ENCODE measurements at regions not wholly inside any gene's neighbourhood (a gene's known extent, or its start where the extent isn't known, plus 50 kb on each side); places are given as distances from the start of the nearest gene placed in this dataset.
A peak's percentile ranks its signal among the peaks of the same experiment; 100 is the strongest.

DNA sequence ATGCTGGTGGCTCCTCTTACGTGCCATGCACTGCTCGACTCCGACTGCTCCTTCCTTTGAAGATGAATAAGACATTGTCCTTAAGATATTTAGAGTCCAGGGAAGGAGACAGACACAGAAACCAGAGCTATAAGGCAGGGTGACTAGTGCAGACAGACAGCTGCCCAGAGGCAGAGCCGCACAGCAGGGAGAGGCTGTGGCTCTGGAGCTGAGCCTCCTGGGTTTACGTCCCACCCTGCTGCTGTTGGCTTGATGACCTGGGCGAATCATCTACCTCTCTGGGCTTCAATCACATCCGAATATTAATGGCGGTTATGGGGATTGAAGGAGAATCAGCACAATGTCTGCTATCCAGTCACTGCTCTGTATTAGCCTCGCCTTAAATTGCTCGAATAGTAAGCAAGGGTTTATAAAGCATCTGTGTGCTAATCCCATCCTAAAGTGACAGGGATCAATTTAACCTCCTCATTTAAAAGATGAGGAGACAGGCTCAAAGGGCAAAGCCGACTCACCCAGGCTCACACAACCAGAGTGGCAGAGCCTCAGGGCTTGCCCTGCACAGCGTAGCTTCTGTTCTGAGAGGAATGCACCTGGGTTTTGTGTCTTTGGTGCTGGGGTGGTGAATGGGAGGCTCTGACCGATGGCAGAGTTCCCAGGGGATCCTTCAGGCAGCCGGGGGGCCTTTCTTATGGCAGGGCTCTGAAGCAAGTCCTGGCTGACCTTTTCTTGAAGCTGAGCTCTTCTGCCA is 284.1 kb downstream of the MYCN start:
- Mint-ChIP-seq H3K4me1 (peaks cover 63% of the 10 kb centered on the region), H3K4me3 (peak overlapping the region; percentile 61), H3K36me3 (ENCODE audit: low read depth) (peaks cover 5% of the 10 kb centered on the region), H3K27me3 (ENCODE audit: low read depth) (no peaks in the 10 kb centered on the region), H3K27ac (ENCODE audit: unreplicated experiment) (peak overlapping the region; percentile 75), H3K9me3 (peaks cover 11% of the 10 kb centered on the region)
- DNase-seq (ENCODE audit: low read depth, low spot score) = no peak
- TF ChIP-seq, protein P1, sequence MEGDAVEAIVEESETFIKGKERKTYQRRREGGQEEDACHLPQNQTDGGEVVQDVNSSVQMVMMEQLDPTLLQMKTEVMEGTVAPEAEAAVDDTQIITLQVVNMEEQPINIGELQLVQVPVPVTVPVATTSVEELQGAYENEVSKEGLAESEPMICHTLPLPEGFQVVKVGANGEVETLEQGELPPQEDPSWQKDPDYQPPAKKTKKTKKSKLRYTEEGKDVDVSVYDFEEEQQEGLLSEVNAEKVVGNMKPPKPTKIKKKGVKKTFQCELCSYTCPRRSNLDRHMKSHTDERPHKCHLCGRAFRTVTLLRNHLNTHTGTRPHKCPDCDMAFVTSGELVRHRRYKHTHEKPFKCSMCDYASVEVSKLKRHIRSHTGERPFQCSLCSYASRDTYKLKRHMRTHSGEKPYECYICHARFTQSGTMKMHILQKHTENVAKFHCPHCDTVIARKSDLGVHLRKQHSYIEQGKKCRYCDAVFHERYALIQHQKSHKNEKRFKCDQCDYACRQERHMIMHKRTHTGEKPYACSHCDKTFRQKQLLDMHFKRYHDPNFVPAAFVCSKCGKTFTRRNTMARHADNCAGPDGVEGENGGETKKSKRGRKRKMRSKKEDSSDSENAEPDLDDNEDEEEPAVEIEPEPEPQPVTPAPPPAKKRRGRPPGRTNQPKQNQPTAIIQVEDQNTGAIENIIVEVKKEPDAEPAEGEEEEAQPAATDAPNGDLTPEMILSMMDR (conservative IDR thresholded peaks at IDR 0.05) = no peak

DNA sequence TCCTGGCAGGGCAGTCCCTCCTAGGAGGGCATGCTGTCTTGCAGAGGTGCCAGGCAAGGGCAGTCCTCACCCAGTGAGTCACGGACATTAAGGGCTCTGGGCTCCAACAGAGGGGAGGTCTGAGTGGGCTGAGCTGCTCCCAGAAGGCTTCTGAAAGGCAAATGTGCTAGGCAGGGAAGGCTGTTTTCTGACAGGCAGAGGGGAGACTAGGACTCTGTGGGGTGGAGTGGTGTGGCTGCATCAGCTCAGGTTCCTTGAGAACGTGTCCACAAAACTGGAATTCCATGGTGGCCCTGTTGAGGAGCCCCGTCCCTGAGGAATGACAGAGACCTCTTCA is 283.5 kb downstream of the MYCN start:
- peaks cover 11% of the 10 kb centered on the region for H3K9me3 Mint-ChIP-seq
- H3K4me3 Mint-ChIP-seq = peak overlapping the region; percentile 61
- H3K27me3 Mint-ChIP-seq (ENCODE audit: low read depth) = no peaks in the 10 kb centered on the region
- TF ChIP-seq, protein P1 (conservative IDR thresholded peaks at IDR 0.05) = no peak
- H3K4me1 Mint-ChIP-seq = peaks cover 64% of the 10 kb centered on the region
- H3K27ac Mint-ChIP-seq (ENCODE audit: unreplicated experiment) = peak overlapping the region; percentile 75
- peaks cover 5% of the 10 kb centered on the region for H3K36me3 Mint-ChIP-seq (ENCODE audit: low read depth)
- no peak for DNase-seq (ENCODE audit: low read depth, low spot score)

DNA sequence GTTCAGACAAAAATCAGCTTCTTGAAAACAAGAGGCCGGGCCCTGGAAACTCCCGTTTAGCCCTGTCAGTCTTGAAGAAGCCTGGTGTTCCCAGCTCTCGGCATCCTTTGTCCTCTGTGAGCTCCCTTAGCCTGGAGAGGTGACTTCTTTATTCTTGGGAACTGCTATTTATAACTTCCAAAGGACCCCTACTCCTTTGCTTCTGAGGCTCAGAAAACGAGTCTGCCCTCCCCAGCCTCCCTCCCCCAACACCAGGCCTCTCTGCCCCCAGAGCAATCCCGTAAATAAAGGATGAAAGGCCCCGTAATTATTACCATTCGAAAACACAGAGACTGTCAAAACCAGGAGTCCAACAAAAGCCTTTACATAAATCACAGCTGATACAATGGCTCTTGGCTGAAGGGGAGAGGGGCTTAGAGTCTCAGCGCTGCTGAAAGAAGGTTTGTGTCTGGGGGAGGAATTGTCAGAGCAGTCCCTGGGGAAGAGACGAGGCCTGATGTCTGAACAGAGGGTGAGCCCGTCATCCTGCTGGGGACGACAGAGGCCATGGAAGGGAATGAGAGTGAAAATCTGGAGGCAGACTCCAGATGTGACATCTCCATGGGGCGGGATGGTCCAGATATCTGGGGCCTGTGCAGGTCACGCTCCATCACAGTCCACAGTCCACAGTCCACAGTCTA is 283.0 kb downstream of the MYCN start:
- H3K4me3 Mint-ChIP-seq = peak overlapping the region; percentile 61

GRCh38 chr2:16222326-16222725 is 282.0 kb downstream of the MYCN start:
- Mint-ChIP-seq H3K4me1 (peaks cover 63% of the 10 kb centered on the region), H3K27ac (ENCODE audit: unreplicated experiment) (peak overlapping the region; percentile 98), H3K9me3 (peaks cover 11% of the 10 kb centered on the region), H3K27me3 (ENCODE audit: low read depth) (no peaks in the 10 kb centered on the region), H3K36me3 (ENCODE audit: low read depth) (peaks cover 5% of the 10 kb centered on the region), H3K4me3 (peak overlapping the region; percentile 61)
- DNase-seq (ENCODE audit: low read depth, low spot score) = no peak
- TF ChIP-seq, protein P1 (conservative IDR thresholded peaks at IDR 0.05) = no peak

More for the DNA sequence above, 283.0 kb downstream of the MYCN start:
- H3K27me3 Mint-ChIP-seq (ENCODE audit: low read depth) = no peaks in the 10 kb centered on the region
- DNase-seq (ENCODE audit: low read depth, low spot score) = peak; percentile 53
- peak overlapping the region; percentile 75 for H3K27ac Mint-ChIP-seq (ENCODE audit: unreplicated experiment)
- peaks cover 11% of the 10 kb centered on the region for H3K9me3 Mint-ChIP-seq
- peaks cover 64% of the 10 kb centered on the region for H3K4me1 Mint-ChIP-seq
- peaks cover 5% of the 10 kb centered on the region for H3K36me3 Mint-ChIP-seq (ENCODE audit: low read depth)
- TF ChIP-seq, protein P1 (conservative IDR thresholded peaks at IDR 0.05) = no peak

DNA sequence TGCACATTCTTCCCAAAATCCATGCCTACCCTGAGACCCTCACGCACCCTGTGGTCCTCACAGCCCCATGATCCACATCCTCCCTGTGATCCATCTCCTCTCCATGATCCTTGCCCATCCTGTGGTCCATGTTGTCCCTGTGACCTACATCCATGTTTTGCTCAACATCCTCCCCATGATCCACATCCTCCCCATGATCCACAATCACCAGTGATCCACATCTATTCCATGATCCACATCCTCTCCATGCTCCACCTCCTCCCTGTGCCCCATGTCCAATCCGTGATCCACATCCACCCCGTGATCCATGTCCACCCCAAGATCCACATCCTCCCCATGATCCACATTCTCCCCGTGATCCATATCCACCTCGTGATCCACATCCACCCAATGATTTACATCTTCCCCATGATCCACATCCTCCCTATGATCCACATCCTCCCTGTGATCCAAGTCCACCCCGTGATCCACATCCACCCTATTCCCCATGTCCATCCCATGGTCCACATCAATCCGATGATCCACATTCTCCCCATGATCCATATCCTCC is 281.2 kb downstream of the MYCN start:
- peaks cover 67% of the 10 kb centered on the region for H3K4me1 Mint-ChIP-seq
- DNase-seq (ENCODE audit: low read depth, low spot score) = no peak
- H3K36me3 Mint-ChIP-seq (ENCODE audit: low read depth) = peaks cover 5% of the 10 kb centered on the region
- peak overlapping the region; percentile 98 for H3K27ac Mint-ChIP-seq (ENCODE audit: unreplicated experiment)
- TF ChIP-seq, protein P1 (conservative IDR thresholded peaks at IDR 0.05) = no peak
- peaks cover 11% of the 10 kb centered on the region for H3K9me3 Mint-ChIP-seq
- no peak overlapping the region for H3K4me3 Mint-ChIP-seq
- no peaks in the 10 kb centered on the region for H3K27me3 Mint-ChIP-seq (ENCODE audit: low read depth)

Data from neural crest cell (in vitro differentiated cells).